Muscle of back (tissue), 3 donors: ENCODE measurements at regions not wholly inside any gene's neighbourhood (a gene's known extent, or its start where the extent isn't known, plus 50 kb on each side); places are given as distances from the start of the nearest gene placed in this dataset.
A peak's percentile ranks its signal among the peaks of the same experiment; 100 is the strongest.

Source experiments
- DNase-seq, 3 donors: peaks; one replicate each; pipeline versions ENCODE4 v3.0.0 to v3.0.0-alpha.2; 2013

GRCh38 chr7:1321411-1322239, 89.0 kb downstream of the UNCX start:
- DNase-seq, result peak; percentile 17 to 80 (median 61)

- peak in 2 of 3 donors; percentile 30 to 75 for DNase-seq
Measured at GRCh38 chr7:1322240-1323110, 89.8 kb downstream of the UNCX start.

DNA sequence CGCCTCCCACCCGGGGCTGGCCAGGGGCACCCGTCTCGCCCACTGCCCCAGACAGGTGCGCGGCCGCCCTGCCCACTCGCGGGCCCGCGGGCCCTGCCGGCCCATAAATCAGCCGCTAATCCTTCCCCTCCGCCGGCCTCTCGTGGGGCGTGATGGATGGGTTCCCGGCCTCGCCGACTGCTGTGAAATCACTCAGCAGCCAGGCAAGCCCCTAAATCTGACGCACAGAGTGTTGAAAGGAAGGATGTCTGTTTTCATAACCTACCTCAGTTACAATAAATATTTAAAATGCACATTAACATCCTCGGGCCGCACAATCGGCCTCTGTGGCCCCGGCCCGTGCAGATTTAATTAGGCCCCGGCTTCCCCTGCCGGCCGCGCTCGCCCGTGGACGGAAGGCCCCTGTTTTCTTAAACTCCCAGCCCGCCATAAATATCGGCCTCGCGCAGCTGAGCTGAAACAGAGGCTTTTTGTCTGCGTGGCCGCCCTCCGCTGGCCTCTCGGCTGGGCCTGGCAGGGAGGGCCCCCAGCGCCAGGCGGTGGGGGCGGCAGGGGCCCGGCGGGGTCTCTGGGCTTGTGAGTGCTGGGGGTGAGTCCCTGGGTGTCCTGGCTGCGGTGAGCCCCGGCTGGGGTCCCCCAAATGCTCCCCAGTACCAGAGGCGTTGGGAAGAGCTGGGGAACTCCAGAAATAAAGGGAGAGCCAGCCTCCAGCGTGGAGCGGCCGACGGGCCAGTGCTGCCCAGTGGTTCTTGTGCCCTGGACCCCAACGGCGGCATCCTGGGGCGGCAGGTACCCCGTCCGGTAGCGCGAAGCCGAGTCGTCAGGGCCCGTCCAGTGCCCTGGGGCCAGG, 90.7 kb downstream of the UNCX start:
- peak; percentile 11 to 78 (median 47) for DNase-seq

DNA sequence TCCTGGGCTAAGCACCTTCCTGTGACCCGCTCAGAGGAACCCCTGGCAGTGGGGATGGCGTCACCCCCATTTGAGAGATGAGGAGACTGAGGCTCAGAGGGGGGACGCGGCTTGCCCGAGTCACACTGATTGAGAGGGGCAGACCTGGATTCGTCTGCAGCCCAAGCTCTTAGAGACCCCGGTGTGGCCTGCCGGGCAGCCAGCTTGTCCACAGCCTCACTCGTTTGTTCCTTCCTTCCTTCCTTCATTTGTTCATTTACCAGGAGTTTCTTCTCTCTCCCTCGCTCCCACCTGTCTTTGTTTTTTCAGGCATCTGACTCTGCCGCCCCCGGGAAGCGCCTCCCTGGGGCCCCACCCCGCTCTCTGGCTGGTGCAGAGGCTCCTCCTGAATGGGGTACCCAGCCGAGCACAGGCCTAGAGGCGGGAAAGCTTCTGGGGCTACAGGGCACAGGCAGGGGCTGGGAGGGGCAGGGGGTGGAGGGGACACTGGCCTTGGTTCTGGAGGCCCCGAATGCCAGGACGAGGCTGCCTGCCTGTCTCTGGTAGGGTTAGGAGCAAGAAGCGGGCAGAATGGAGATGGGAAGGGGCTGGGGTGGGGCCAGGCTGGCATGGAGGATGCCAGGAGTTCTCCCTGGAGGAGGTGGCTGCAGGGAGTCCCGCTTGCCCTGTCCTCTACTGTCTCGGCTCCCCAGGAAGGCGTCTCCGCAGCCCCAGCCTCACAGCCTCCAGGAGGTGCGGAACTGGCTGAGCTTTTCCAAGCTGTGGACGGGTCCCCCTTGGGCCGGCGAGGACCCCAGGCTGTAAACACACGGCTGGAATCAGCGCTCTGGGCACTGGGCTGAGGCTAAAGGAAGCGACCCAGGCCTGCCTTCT, 91.6 kb downstream of the UNCX start:
- DNase-seq, result no peak

- DNase-seq, result no peak
Measured at GRCh38 chr7:1325246-1325645, 92.6 kb downstream of the UNCX start.

DNA sequence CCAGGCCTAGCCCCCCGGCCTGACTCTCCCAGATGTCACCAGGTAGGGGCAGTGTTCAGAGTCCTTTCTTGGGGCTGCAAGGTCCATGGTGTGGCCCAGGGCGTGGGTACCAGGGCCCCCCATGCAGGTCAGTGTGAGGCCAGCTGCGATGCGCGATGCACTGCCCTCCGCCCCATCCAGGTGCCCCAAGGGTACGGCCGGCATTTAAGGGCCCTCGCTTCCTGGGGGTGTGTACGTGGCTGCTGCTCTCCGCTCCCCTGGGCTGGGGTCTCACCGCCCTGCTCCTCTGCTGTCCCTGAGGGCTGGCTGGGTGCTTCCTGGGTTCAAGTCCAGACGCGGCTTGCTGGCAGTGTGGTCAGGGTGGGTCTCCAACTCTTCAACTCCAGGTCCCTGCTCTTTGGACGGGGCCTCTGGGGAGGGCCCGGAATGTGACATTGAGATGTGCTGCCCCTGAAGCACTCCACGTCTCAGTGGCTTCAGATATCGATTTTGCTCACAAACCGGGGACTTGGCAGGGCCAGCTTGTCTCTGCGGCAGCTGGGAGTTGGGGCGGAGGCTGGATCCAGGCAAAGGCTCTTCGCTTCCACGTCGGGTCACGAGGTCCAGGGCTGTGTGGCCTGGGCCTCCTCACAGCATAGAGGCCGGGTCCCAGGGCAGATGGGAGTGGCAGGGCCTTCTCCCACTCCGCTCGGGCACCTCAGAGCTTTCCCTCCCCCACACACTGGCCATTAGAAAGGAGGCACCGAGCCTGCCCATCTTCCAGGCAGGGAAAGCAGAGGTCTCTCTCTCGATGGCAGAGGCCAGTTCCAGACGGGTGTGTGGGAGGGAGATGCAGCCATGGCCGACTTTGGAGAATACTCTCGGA, 93.2 kb downstream of the UNCX start:
- DNase-seq, result no peak

DNA sequence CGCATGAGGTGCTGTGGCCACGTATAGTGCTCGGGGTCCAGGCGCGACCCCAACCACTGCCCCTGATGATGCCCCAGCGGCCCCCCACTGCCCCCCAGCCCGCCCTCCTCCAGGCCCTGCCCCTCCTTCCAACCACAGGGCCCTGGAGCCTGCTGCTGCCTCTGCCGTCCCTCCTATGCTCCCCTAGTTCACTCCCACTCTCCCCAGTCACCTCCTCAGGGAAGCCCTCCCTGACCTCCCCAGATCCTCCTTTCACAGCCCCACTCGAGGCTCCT, 93.8 kb downstream of the UNCX start:
- DNase-seq, result no peak

DNA sequence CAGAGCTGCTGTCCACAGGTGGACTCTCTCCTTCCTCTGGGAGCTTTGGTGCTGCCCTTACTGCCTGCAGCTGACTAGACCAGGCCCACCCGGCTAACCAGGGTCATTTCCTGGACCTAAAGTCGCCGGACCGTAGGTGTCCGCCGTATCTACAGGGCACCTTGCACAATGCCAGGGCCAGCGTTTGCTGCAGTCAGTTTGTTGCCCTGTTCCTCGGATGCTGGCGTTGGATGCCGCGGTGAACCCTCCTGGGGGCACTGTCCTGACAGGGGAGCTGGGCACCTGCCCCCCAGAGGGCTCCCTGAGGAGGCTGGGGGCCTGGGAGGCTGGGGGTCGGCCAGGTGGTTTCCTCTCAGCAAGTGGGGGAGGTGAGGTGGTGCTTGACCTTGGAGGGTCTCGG, 96.6 kb downstream of the UNCX start:
- DNase-seq, result no peak

DNA sequence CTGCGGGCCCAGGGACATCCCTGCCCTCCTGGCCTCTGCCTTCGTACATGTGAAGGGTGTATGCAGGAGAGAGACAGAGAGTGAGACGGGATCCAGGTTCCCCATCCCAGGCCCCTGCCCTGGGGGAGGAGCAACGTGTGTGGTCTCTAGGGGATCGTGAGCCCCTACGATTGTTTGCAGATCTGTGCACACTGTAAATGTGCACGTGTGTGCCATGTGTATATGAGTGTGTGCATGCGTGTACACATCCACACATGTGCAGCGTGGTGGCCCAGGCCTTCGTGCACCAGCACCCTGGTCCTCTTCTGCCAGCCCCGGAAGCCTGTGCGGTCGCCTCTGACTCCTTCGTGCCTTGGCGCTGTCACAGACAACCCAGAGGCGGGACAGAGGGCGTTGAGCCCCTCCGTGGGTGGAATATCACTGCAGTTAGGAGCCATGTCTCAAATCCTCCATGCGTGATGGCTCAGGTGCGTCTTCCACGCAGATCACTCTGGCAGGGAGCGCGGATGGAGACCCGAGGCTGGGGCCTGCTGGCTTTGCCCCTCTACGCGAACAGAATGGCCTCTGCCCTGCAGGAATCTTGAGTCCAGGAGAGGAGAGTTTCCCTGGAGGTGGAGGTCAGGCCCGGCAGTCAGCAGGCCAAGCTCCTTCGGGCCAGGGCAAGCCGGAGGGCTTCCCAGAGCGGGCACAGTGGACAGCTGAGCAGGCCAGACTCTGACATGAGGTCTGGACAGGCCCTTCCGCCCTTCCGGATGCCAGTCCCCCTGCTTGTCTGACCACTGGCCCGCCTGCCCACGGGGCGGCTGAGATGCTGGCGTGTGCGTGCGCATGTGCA, 97.5 kb downstream of the UNCX start:
- no peak for DNase-seq

DNA sequence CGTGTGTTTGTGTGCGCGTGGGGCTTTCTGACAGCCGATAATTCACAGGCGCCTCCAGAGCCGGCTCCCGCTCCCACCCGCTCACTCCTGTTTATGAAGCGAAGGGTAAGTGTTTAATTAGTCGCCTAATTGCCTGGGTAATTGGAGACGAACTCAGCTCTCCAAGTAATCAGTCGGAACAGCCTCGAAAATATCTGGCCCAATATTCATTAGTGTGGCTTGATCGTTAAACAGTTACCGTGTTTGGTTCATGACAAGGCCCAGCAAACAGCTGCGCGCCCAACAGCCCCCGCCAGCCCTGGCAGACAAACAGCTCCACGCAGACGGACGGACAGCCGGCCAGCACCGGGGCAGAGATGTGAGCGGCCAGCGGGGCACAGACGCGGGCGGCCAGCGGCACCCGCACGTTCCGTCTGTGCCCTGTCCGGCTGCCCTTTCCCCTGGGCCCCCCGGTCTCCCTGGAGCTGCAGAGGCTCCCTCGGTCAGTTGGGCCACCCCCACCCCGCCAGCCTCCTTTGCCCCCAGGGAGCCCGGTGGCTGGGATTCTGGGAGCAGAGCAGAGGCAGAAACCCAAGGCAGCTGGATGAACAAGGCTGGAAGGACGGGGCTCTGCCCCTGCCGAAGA, 98.2 kb downstream of the UNCX start:
- DNase-seq, result no peak

- DNase-seq, result no peak
Measured at GRCh38 chr7:1331561-1332467, 99.1 kb downstream of the UNCX start.

- DNase-seq, result no peak
Measured at GRCh38 chr7:1336509-1336908, 103.8 kb downstream of the UNCX start.

- no peak for DNase-seq
Measured at GRCh38 chr7:1339611-1340010, 106.9 kb downstream of the UNCX start.

- DNase-seq, result no peak
Measured at GRCh38 chr7:1340031-1340430, 107.4 kb downstream of the UNCX start.

GRCh38 chr7:1340461-1341360, 108.0 kb downstream of the UNCX start:
- no peak for DNase-seq

DNA sequence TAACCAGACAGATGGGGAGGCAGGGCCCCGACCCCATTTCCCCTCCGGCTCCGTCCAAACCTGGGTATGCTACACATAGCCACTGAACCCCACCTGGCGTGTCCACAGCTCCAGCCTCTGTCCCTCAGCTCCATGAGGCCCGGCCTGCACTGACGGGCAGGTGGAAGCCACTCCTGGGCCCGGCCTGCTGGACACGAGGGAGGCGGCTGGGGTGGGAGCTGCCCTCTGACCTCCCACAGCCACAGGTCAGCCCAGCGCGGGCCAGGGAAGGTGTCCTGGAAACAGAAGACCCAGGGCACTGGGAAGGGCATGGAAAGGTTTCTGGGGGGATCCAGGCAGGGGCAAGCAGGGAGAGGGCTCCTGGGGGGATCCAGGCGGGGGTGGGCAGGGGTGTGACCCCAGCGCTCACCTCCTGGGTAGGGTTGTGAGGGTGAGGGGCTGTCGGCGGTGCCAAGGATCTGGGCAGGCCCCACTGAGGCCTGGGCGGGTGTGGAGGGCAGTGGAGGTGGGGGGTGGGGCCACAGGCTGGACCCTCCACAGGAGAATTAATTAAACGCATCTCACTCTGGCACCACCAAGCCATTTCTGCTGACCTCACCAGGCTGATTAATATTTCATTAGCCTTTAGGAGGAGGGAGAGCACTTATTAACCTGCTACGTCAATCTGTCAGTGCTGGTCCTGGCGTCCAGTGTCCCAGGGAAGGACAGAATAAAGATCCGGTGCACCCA, 108.9 kb downstream of the UNCX start:
- no peak for DNase-seq
